WTC11 (cell line): ENCODE measurements at regions not wholly inside any gene's neighbourhood (a gene's known extent, or its start where the extent isn't known, plus 50 kb on each side); places are given as distances from the start of the nearest gene placed in this dataset.
A peak's percentile ranks its signal among the peaks of the same experiment; 100 is the strongest.

Experiments
- ATAC-seq: fragments of 200-7000 bp; cut with Tn5 transposase; 2 replicates; pipeline ENCODE4 v1.10.0; 2021; ENCODE audit warnings: mild to moderate bottlenecking, moderate library complexity
- CTCF ChIA-PET: fragments of 300-600 bp; sonication (Branson Sonifier 250); formaldehyde crosslinking; loops from one replicate; lab custom pipeline; 2021; ENCODE audit warnings: antibody characterized with exemption; lab: Charles Lee
- POLR2A ChIA-PET: fragments of 350-600 bp; sonication (Branson Sonifier 250); formaldehyde crosslinking; loops from one replicate; lab custom pipeline; 2021; ENCODE audit warnings: antibody characterized with exemption; lab: Charles Lee
- DNase-seq: peaks from one replicate; pipeline ENCODE4 v3.0.0; 2021; ENCODE audit warnings: low spot score
- H3K27ac Mint-ChIP-seq: 2 replicates; pipeline ENCODE4 v1.8.0; 2021; ENCODE audit warnings: mixed read lengths
- H3K27me3 Mint-ChIP-seq: 2 replicates; pipeline ENCODE4 v1.8.0; 2021; ENCODE audit warnings: low read depth, mild to moderate bottlenecking, moderate library complexity, mixed read lengths
- H3K36me3 Mint-ChIP-seq: 2 replicates; pipeline ENCODE4 v1.8.0; 2021; ENCODE audit warnings: mixed read lengths
- H3K4me1 Mint-ChIP-seq: 2 replicates; pipeline ENCODE4 v1.8.0; 2022; ENCODE audit warnings: mixed read lengths
- H3K4me3 Mint-ChIP-seq: 2 replicates; pipeline ENCODE4 v1.8.0; 2021; ENCODE audit warnings: mild to moderate bottlenecking, moderate library complexity, mixed read lengths
- H3K9me3 Mint-ChIP-seq: 2 replicates; pipeline ENCODE4 v1.8.0; 2021; ENCODE audit warnings: mixed read lengths
- AR ChIP-seq: fragments of 250-450 bp; sonication (Bioruptor Pico); IDR thresholded peaks from 2 replicates; pipeline ENCODE4 v1.9.0; 2021; ENCODE audit warnings: mild to moderate bottlenecking
- ATF6 ChIP-seq: sonication (generic); formaldehyde crosslinking; IDR thresholded peaks from 2 replicates; pipeline ENCODE4 v1.8.1; 2023; ENCODE audit warnings: mild to moderate bottlenecking, missing genetic modification reagents
- CREB1 ChIP-seq: sonication (generic); formaldehyde crosslinking; IDR thresholded peaks from 2 replicates; pipeline ENCODE4 v1.8.0; 2023; ENCODE audit warnings: mild to moderate bottlenecking, missing genetic modification reagents
- E2F4 ChIP-seq: sonication (generic); formaldehyde crosslinking; IDR thresholded peaks from 2 replicates; pipeline ENCODE4 v1.8.1; 2022; ENCODE audit warnings: low read depth, mild to moderate bottlenecking, moderate library complexity, missing genetic modification reagents, borderline replicate concordance
- FOXJ3 ChIP-seq: sonication (generic); formaldehyde crosslinking; IDR thresholded peaks from 2 replicates; pipeline ENCODE4 v1.9.0; 2021; ENCODE audit warnings: missing genetic modification reagents, mild to moderate bottlenecking, borderline replicate concordance
- NR2C2 ChIP-seq: sonication (generic); formaldehyde crosslinking; IDR thresholded peaks from 2 replicates; pipeline ENCODE4 v1.8.0; 2022; ENCODE audit warnings: mild to moderate bottlenecking, missing genetic modification reagents
- PRDM15 ChIP-seq: sonication (generic); formaldehyde crosslinking; IDR thresholded peaks from 2 replicates; pipeline ENCODE4 v1.8.0; 2022; ENCODE audit warnings: missing genetic modification reagents
- PREB ChIP-seq: sonication (generic); formaldehyde crosslinking; IDR thresholded peaks from 2 replicates; pipeline ENCODE4 v1.8.1; 2022; ENCODE audit warnings: mild to moderate bottlenecking, missing genetic modification reagents, moderate library complexity, borderline replicate concordance
- PRRX2 ChIP-seq: fragments of 250-450 bp; sonication (Bioruptor Pico); IDR thresholded peaks from 2 replicates; pipeline ENCODE4 v1.8.0; 2021; ENCODE audit warnings: mild to moderate bottlenecking
- STAT6 ChIP-seq: sonication (generic); formaldehyde crosslinking; conservative IDR thresholded peaks from 2 replicates; pipeline ENCODE4 v1.8.1; 2023; ENCODE audit warnings: mild to moderate bottlenecking, low read depth, missing genetic modification reagents, moderate library complexity
- ZMAT4 ChIP-seq: fragments of 250-450 bp; sonication (Bioruptor Pico); IDR thresholded peaks from 2 replicates; pipeline ENCODE4 v1.9.0; 2021; ENCODE audit warnings: mild to moderate bottlenecking

GRCh38 chr12:131218923-131219669 is 265.4 kb downstream of the ADGRD1 start:
- H3K4me3 Mint-ChIP-seq: peak overlapping the region; percentile 6; the same call in 1 of the 2 replicates
- no peaks in the 10 kb centered on the region for H3K27me3 Mint-ChIP-seq
- H3K4me1 Mint-ChIP-seq: peaks cover 34% of the 10 kb centered on the region
- 0 out of 2 replicates have a peak overlapping the region, but pooled peaks have one; percentile 27 for H3K27ac Mint-ChIP-seq
- ChIA-PET POLR2A (no interaction called here), CTCF (interaction anchor here (0.9 to 1.2 kb wide), 6 partner anchors 59 to 233 kb away, joined by 3 to 10 read pairs (median 4); no protein-coding TSS in a partner anchor)
- ATAC-seq (no peak), DNase-seq (no peak)
- H3K36me3 Mint-ChIP-seq: no peaks in the 10 kb centered on the region
- H3K9me3 Mint-ChIP-seq: no peaks in the 10 kb centered on the region
- TF ChIP-seq PRRX2 (CRISPR knock-in tag) (no peak), E2F4 (CRISPR knock-in tag) (no peak), PRDM15 (CRISPR knock-in tag) (no peak), AR (CRISPR knock-in tag) (no peak), ZMAT4 (CRISPR knock-in tag) (no peak)

- H3K27ac Mint-ChIP-seq: no peak overlapping the region
- no peaks in the 10 kb centered on the region for H3K36me3 Mint-ChIP-seq
- ATAC-seq: no peak
- TF ChIP-seq PREB (no peak), FOXJ3 (CRISPR knock-in tag) (no peak), ATF6 (no peak), ZMAT4 (CRISPR knock-in tag) (no peak), NR2C2 (CRISPR knock-in tag) (no peak), STAT6 (CRISPR knock-in tag) (no peak), CREB1 (no peak), PRDM15 (CRISPR knock-in tag) (no peak)
These were observed 266.1 kb downstream of the ADGRD1 start for GRCh38 chr12:131219670-131220330.

More at GRCh38 chr12:131219670-131220330, 266.1 kb downstream of the ADGRD1 start:
- Mint-ChIP-seq H3K27me3 (no peaks in the 10 kb centered on the region), H3K4me3 (no peak overlapping the region), H3K4me1 (peaks cover 34% of the 10 kb centered on the region), H3K9me3 (no peaks in the 10 kb centered on the region)
- no peak for DNase-seq
- ChIA-PET POLR2A (no interaction called here), CTCF (interaction anchor here (1.0 kb wide), 1 partner anchor 88 kb away, joined by 4 read pairs; no protein-coding TSS in a partner anchor)
